A673 (cell line): ENCODE measurements at regions not wholly inside any gene's neighbourhood (a gene's known extent, or its start where the extent isn't known, plus 50 kb on each side); places are given as distances from the start of the nearest gene placed in this dataset.

Experiments used
- BruUV-seq: library from RNA; stranded (reverse); fragments of 400-500 nt; replicated peaks from 2 replicates; lab custom pipeline; 2021; lab: Mats Ljungman, UMichigan
- CTCF ChIA-PET: fragments of 300-600 bp; sonication (Branson Sonifier 250); formaldehyde crosslinking; loops from one replicate; lab custom pipeline; 2022; ENCODE audit warnings: antibody characterized with exemption; lab: Charles Lee
- POLR2A ChIA-PET: fragments of 300-600 bp; sonication (Branson Sonifier 250); formaldehyde crosslinking; loops from one replicate; lab custom pipeline; 2022; ENCODE audit warnings: antibody characterized with exemption; ENCODE audit not compliant: low non-redundant PET; lab: Charles Lee
- DNase-seq: peaks from one replicate; pipeline ENCODE4 v3.0.0-alpha.2; 2015; ENCODE audit warnings: low spot score
- H3K27ac ChIP-seq: fragments of 200-600 bp; sonication (generic); 2 replicates; pipeline ENCODE4 v1.5.1; 2016; ENCODE audit warnings: mixed run types, low read depth, mild to moderate bottlenecking, mixed read lengths, antibody characterized with exemption, low read length; ENCODE audit not compliant: poor library complexity, severe bottlenecking
- H3K27me3 ChIP-seq: fragments of 200-600 bp; sonication (generic); replicated peaks from 2 replicates; pipeline ENCODE4 v1.6.1; 2017; ENCODE audit warnings: mixed run types, low read depth, mild to moderate bottlenecking, mixed read lengths, antibody characterized with exemption, low read length; ENCODE audit not compliant: insufficient read depth, poor library complexity
- H3K36me3 ChIP-seq: fragments of 200-600 bp; sonication (generic); 2 replicates; pipeline ENCODE4 v1.6.1; 2016; ENCODE audit warnings: mixed run types, mild to moderate bottlenecking, mixed read lengths, antibody characterized with exemption, low read length; ENCODE audit not compliant: insufficient read depth, poor library complexity, severe bottlenecking
- H3K4me1 ChIP-seq: fragments of 200-600 bp; sonication (generic); 2 replicates; pipeline ENCODE4 v1.6.1; 2017; ENCODE audit warnings: mixed run types, mild to moderate bottlenecking, mixed read lengths, antibody characterized with exemption, low read length; ENCODE audit not compliant: insufficient read depth, poor library complexity, severe bottlenecking
- H3K4me3 ChIP-seq: fragments of 200-600 bp; sonication (generic); 2 replicates; pipeline ENCODE4 v1.5.1; 2016; ENCODE audit warnings: low read depth, mixed run types, mild to moderate bottlenecking, mixed read lengths, low read length; ENCODE audit not compliant: poor library complexity, severe bottlenecking
- H3K9me3 ChIP-seq: fragments of 200-600 bp; sonication (generic); 2 replicates; pipeline ENCODE4 v1.6.1; 2016; ENCODE audit warnings: mixed run types, low read depth, mild to moderate bottlenecking, mixed read lengths, antibody characterized with exemption, low read length; ENCODE audit not compliant: poor library complexity, severe bottlenecking
- EZH2 ChIP-seq: fragments of 200-600 bp; sonication (generic); IDR thresholded peaks from 2 replicates; pipeline ENCODE4 v1.6.1; 2017; ENCODE audit warnings: borderline replicate concordance, low read depth, mild to moderate bottlenecking, mixed read lengths, antibody characterized with exemption, low read length; ENCODE audit not compliant: poor library complexity, severe bottlenecking
- intact Hi-C: fragments of 100-400 bp; cut with micrococcal nuclease; formaldehyde crosslinking; loops from one replicate; pipeline ENCODE4 v1.10.0; 2022; ENCODE audit not compliant: unreplicated experiment
- TF ChIP-seq, protein P1 (sequence below): fragments of 300-800, 200-600 bp; sonication (generic); conservative IDR thresholded peaks from 2 replicates; pipeline ENCODE4 v1.5.1; 2017; ENCODE audit warnings: low read depth, mild to moderate bottlenecking, antibody characterized with exemption, low read length, moderate library complexity, mixed read lengths

DNA sequence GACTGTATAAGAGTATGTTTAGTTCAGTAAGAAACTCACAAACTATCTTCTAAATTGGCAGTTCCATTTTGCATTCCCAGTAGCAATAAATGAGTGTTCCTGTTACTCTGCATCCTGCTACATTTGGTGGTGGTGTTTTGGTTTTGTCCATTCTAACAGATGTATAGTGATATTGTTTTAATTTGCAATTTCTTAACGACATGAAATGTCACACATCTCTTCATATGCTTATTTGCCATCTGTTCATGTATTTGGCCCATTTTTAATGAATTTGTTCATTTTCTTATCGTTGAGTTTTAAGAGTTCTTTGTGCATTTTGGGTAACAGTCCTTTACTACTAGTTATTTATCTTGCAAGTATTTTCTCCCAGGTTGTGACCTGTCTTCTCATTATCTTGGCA lies 232.2 kb downstream of the TMA16 start:
- POLR2A ChIA-PET: no interaction called here
- no TSS peak for BruUV-seq
- no peak for DNase-seq

DNA sequence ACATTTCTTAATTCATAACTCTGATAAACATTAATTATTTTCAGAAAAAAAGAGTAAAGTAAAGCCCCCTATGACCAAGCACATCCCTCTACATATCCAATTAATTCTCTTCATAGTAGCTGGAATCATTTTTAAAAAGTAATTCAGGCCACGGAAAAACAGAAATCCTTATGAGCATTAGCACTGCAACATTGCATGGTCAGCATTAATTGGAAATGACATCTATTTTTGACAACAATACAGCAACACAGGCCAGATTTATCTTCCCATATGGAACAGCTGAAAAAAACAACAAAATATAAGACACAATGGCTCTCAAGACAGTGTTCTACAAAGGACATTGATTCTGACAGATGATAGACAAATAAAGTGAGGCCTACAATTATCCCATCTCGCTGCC lies 236.6 kb downstream of the TMA16 start:
- Histone ChIP-seq H3K4me1 (no peaks in the 10 kb centered on the region), H3K36me3 (no peaks in the 10 kb centered on the region), H3K27me3 (no peaks in the 10 kb centered on the region), H3K27ac (no peak overlapping the region), H3K9me3 (peaks cover 13% of the 10 kb centered on the region), H3K4me3 (no peak overlapping the region)
- CTCF ChIA-PET: no interaction called here
- POLR2A ChIA-PET: no interaction called here
- no peak for DNase-seq
- TF ChIP-seq, protein P1, sequence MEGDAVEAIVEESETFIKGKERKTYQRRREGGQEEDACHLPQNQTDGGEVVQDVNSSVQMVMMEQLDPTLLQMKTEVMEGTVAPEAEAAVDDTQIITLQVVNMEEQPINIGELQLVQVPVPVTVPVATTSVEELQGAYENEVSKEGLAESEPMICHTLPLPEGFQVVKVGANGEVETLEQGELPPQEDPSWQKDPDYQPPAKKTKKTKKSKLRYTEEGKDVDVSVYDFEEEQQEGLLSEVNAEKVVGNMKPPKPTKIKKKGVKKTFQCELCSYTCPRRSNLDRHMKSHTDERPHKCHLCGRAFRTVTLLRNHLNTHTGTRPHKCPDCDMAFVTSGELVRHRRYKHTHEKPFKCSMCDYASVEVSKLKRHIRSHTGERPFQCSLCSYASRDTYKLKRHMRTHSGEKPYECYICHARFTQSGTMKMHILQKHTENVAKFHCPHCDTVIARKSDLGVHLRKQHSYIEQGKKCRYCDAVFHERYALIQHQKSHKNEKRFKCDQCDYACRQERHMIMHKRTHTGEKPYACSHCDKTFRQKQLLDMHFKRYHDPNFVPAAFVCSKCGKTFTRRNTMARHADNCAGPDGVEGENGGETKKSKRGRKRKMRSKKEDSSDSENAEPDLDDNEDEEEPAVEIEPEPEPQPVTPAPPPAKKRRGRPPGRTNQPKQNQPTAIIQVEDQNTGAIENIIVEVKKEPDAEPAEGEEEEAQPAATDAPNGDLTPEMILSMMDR: no peak
- no peak for TF ChIP-seq EZH2
- intact Hi-C loops: no loop called here
- no TSS peak for BruUV-seq

More for the DNA sequence above, 232.2 kb downstream of the TMA16 start:
- Histone ChIP-seq H3K4me1 (no peaks in the 10 kb centered on the region), H3K27ac (no peak overlapping the region), H3K4me3 (no peak overlapping the region), H3K36me3 (no peaks in the 10 kb centered on the region), H3K9me3 (peaks cover 14% of the 10 kb centered on the region), H3K27me3 (no peaks in the 10 kb centered on the region)
- CTCF ChIA-PET: no interaction called here
- TF ChIP-seq, protein P1: no peak
- no peak for TF ChIP-seq EZH2
- intact Hi-C loops: no loop called here

DNA sequence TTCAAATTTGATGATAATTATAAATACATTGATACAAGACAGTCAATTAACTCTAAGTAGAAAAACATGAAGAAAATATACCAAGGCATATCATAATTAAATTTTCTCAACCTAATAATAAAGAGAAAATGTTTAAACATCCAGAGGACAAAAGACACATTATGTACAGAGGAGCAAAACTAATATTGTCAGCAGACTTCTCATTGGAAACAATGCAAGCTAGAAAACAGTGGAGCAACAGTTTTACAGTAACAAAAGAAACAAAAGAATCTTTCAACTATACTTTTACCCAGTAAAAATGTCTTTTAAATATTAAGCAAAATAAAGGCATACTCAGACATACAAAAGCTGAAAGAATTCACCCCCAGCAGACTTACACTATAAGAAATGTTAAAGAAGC lies 238.0 kb downstream of the TMA16 start:
- H3K36me3 ChIP-seq: no peaks in the 10 kb centered on the region
- peaks cover 13% of the 10 kb centered on the region for H3K9me3 ChIP-seq
- no peak overlapping the region for H3K27ac ChIP-seq
- ChIA-PET CTCF (no interaction called here), POLR2A (interaction anchor here (0.7 kb wide), 1 partner anchor 48 kb away, joined by 3 read pairs; no protein-coding TSS in a partner anchor)
- H3K27me3 ChIP-seq: no peaks in the 10 kb centered on the region
- TF ChIP-seq, protein P1: no peak
- no peak for TF ChIP-seq EZH2
- DNase-seq: no peak
- H3K4me1 ChIP-seq: no peaks in the 10 kb centered on the region
- H3K4me3 ChIP-seq: no peak overlapping the region
- no TSS peak for BruUV-seq
- intact Hi-C loops: no loop called here
